Osteocyte (in vitro differentiated cells): ENCODE measurements at regions not wholly inside any gene's neighbourhood (a gene's known extent, or its start where the extent isn't known, plus 50 kb on each side); places are given as distances from the start of the nearest gene placed in this dataset.
A peak's percentile ranks its signal among the peaks of the same experiment; 100 is the strongest.

Experiments used
- DNase-seq: peaks from one replicate; pipeline ENCODE4 v3.0.0; 2021; ENCODE audit warnings: mixed read lengths; ENCODE audit not compliant: unreplicated experiment; ENCODE audit errors: extremely low spot score
- H3K27ac Mint-ChIP-seq: one replicate; pipeline ENCODE4 v1.8.0; 2021; ENCODE audit warnings: mild to moderate bottlenecking, mixed read lengths; ENCODE audit not compliant: unreplicated experiment
- H3K27me3 Mint-ChIP-seq: one replicate; pipeline ENCODE4 v1.8.0; 2021; ENCODE audit warnings: mixed read lengths; ENCODE audit not compliant: unreplicated experiment
- H3K36me3 Mint-ChIP-seq: one replicate; pipeline ENCODE4 v1.8.0; 2021; ENCODE audit warnings: mixed read lengths; ENCODE audit not compliant: unreplicated experiment
- H3K4me1 Mint-ChIP-seq: one replicate; pipeline ENCODE4 v1.8.0; 2021; ENCODE audit warnings: mixed read lengths; ENCODE audit not compliant: unreplicated experiment
- H3K4me3 Mint-ChIP-seq: one replicate; pipeline ENCODE4 v1.8.0; 2021; ENCODE audit warnings: mild to moderate bottlenecking, moderate library complexity, mixed read lengths; ENCODE audit not compliant: unreplicated experiment
- H3K9me3 Mint-ChIP-seq: one replicate; pipeline ENCODE4 v1.8.0; 2021; ENCODE audit warnings: mixed read lengths; ENCODE audit not compliant: unreplicated experiment
- CTCF ChIP-seq: fragments of 200-600 bp; sonication (generic); IDR thresholded peaks from 2 replicates; pipeline ENCODE4 v1.5.0; 2021; ENCODE audit warnings: antibody characterized with exemption, mild to moderate bottlenecking, moderate library complexity

- no peak overlapping the region for H3K27ac Mint-ChIP-seq
- no peaks in the 10 kb centered on the region for H3K27me3 Mint-ChIP-seq
- no peaks in the 10 kb centered on the region for H3K9me3 Mint-ChIP-seq
- no peaks in the 10 kb centered on the region for H3K4me1 Mint-ChIP-seq
- H3K4me3 Mint-ChIP-seq: no peak overlapping the region
- no peaks in the 10 kb centered on the region for H3K36me3 Mint-ChIP-seq
- no peak for TF ChIP-seq CTCF
- DNase-seq: no peak
Observed at GRCh38 chr13:88925954-88926353, 1254.8 kb downstream of the SLITRK5 start.

- H3K4me3 Mint-ChIP-seq: no peak overlapping the region
- no peaks in the 10 kb centered on the region for H3K27me3 Mint-ChIP-seq
- TF ChIP-seq CTCF: no peak
- DNase-seq: no peak
- no peak overlapping the region for H3K27ac Mint-ChIP-seq
- no peaks in the 10 kb centered on the region for H3K9me3 Mint-ChIP-seq
- no peaks in the 10 kb centered on the region for H3K36me3 Mint-ChIP-seq
- peaks cover 4% of the 10 kb centered on the region for H3K4me1 Mint-ChIP-seq
Observed at GRCh38 chr13:88926890-88927502, 1255.8 kb downstream of the SLITRK5 start.

- Mint-ChIP-seq H3K9me3 (no peaks in the 10 kb centered on the region), H3K4me1 (peaks cover 26% of the 10 kb centered on the region), H3K36me3 (no peaks in the 10 kb centered on the region), H3K27ac (peak overlapping the region; percentile 71), H3K4me3 (peak overlapping the region; percentile 35), H3K27me3 (no peaks in the 10 kb centered on the region)
- no peak for DNase-seq
- TF ChIP-seq CTCF: no peak
Observed at GRCh38 chr13:88932950-88933349, 1261.8 kb downstream of the SLITRK5 start.

GRCh38 chr13:88937384-88937783 lies 1266.2 kb downstream of the SLITRK5 start:
- Mint-ChIP-seq H3K27me3 (no peaks in the 10 kb centered on the region), H3K4me1 (peaks cover 19% of the 10 kb centered on the region), H3K4me3 (no peak overlapping the region), H3K9me3 (no peaks in the 10 kb centered on the region), H3K27ac (no peak overlapping the region), H3K36me3 (no peaks in the 10 kb centered on the region)
- TF ChIP-seq CTCF: no peak
- DNase-seq: no peak

- H3K4me1 Mint-ChIP-seq: peaks cover 3% of the 10 kb centered on the region
- no peak overlapping the region for H3K4me3 Mint-ChIP-seq
- H3K9me3 Mint-ChIP-seq: no peaks in the 10 kb centered on the region
- no peaks in the 10 kb centered on the region for H3K36me3 Mint-ChIP-seq
- H3K27ac Mint-ChIP-seq: no peak overlapping the region
- no peaks in the 10 kb centered on the region for H3K27me3 Mint-ChIP-seq
- no peak for DNase-seq
- no peak for TF ChIP-seq CTCF
Observed at GRCh38 chr13:88945793-88946192, 1274.6 kb downstream of the SLITRK5 start.
